IMR-90 (cell line): ENCODE measurements at regions not wholly inside any gene's neighbourhood (a gene's known extent, or its start where the extent isn't known, plus 50 kb on each side); places are given as distances from the start of the nearest gene placed in this dataset.

Experiments
- ATAC-seq: fragments of 200-7000 bp; cut with Tn5 transposase; 2 replicates; pipeline ENCODE4 v1.9.1; 2020; ENCODE audit warnings: low read depth, mild to moderate bottlenecking, moderate library complexity
- BruUV-seq: library from RNA; stranded (reverse); fragments of 400-500 nt; replicated peaks from 2 replicates; lab custom pipeline; 2021; lab: Mats Ljungman, UMichigan
- CTCF ChIA-PET: fragments of 300-600 bp; formaldehyde crosslinking; extraction: SDS; loops from one replicate; lab custom pipeline; 2021; ENCODE audit warnings: antibody characterized with exemption; lab: Yijun Ruan, JAX
- POLR2A ChIA-PET: fragments of 300-600 bp; sonication (Branson Sonifier 250); formaldehyde crosslinking; loops from one replicate; lab custom pipeline; 2022; ENCODE audit warnings: antibody characterized with exemption; ENCODE audit not compliant: unreplicated experiment; lab: Charles Lee
- DNase-seq: peaks from one replicate; pipeline ENCODE4 v3.0.0; 2013
- H2AFZ ChIP-seq: replicated peaks from 2 replicates; pipeline ENCODE3; 2013; ENCODE audit warnings: low read length, mild to moderate bottlenecking; ENCODE audit not compliant: poor library complexity
- H2AK5ac ChIP-seq: 2 replicates; pipeline ENCODE4 v1.6.1; 2013; ENCODE audit warnings: low read depth, low read length, inconsistent platforms
- H2AK9ac ChIP-seq: replicated peaks from 2 replicates; pipeline ENCODE3; 2013; ENCODE audit warnings: mild to moderate bottlenecking, low read depth, low read length, moderate library complexity; ENCODE audit not compliant: poor library complexity
- H2BK120ac ChIP-seq: 2 replicates; pipeline ENCODE4 v1.6.1; 2013; ENCODE audit warnings: low read depth, low read length, inconsistent platforms
- H2BK15ac ChIP-seq: 3 replicates; pipeline ENCODE4 v1.6.1; 2013; ENCODE audit warnings: low read depth, low read length, inconsistent platforms
- H2BK20ac ChIP-seq: 2 replicates; pipeline ENCODE4 v1.6.1; 2013; ENCODE audit warnings: low read depth, mild to moderate bottlenecking, inconsistent platforms, low read length, moderate library complexity
- H2BK5ac ChIP-seq: 2 replicates; pipeline ENCODE4 v1.6.1; 2013; ENCODE audit warnings: mild to moderate bottlenecking, low read depth, low read length, inconsistent platforms; ENCODE audit not compliant: poor library complexity, severe bottlenecking
- H3K14ac ChIP-seq: replicated peaks from 2 replicates; pipeline ENCODE4 v1.6.1; 2013; ENCODE audit warnings: low read depth, low read length, inconsistent platforms
- H3K18ac ChIP-seq: 2 replicates; pipeline ENCODE4 v1.6.1; 2013; ENCODE audit warnings: low read depth, low read length, control low read depth
- H3K23ac ChIP-seq: 2 replicates; pipeline ENCODE4 v1.6.1; 2013; ENCODE audit warnings: low read depth, low read length, inconsistent platforms
- H3K27ac ChIP-seq: 2 replicates; pipeline ENCODE4 v1.5.1; 2013; ENCODE audit warnings: mild to moderate bottlenecking, control low read depth, low read length; ENCODE audit not compliant: insufficient read depth
- H3K27me3 ChIP-seq: 2 replicates; pipeline ENCODE4 v1.6.1; 2013; ENCODE audit warnings: low read length; ENCODE audit not compliant: control insufficient read depth, insufficient read depth
- H3K36me3 ChIP-seq: 2 replicates; pipeline ENCODE4 v1.6.1; 2013; ENCODE audit warnings: low read length, mixed read lengths; ENCODE audit not compliant: control insufficient read depth, insufficient read depth
- H3K4ac ChIP-seq: 2 replicates; pipeline ENCODE4 v1.6.1; 2013; ENCODE audit warnings: low read depth, low read length, inconsistent platforms
- H3K4me1 ChIP-seq: 2 replicates; pipeline ENCODE4 v1.6.1; 2013; ENCODE audit warnings: low read length, mixed read lengths; ENCODE audit not compliant: control insufficient read depth, insufficient read depth
- H3K4me2 ChIP-seq: 2 replicates; pipeline ENCODE4 v1.6.1; 2013; ENCODE audit warnings: low read depth, mild to moderate bottlenecking, control low read depth, low read length, moderate library complexity
- H3K4me3 ChIP-seq: 2 replicates; pipeline ENCODE4 v1.5.1; 2013; ENCODE audit warnings: low read depth, mild to moderate bottlenecking, control low read depth, low read length, moderate library complexity; ENCODE audit not compliant: insufficient read depth
- H3K56ac ChIP-seq: 2 replicates; pipeline ENCODE4 v1.6.1; 2013; ENCODE audit warnings: low read length, inconsistent platforms; ENCODE audit not compliant: insufficient read depth; ENCODE audit errors: extremely low read depth
- H3K79me1 ChIP-seq, 2 experiments: 2 replicates each; pipeline ENCODE4 v1.6.1; 2013; ENCODE audit warnings: low read length in 2 of 2, inconsistent platforms in 1 of 2, low read depth in 1 of 2
- H3K9ac ChIP-seq: 2 replicates; pipeline ENCODE4 v1.6.1; 2013; ENCODE audit warnings: low read depth, low read length, control low read depth
- H3K9me1 ChIP-seq: 2 replicates; pipeline ENCODE4 v1.6.1; 2013; ENCODE audit warnings: low read length, inconsistent platforms; ENCODE audit not compliant: insufficient read depth
- H3K9me3 ChIP-seq: 2 replicates; pipeline ENCODE4 v1.6.1; 2013; ENCODE audit warnings: low read length; ENCODE audit not compliant: control insufficient read depth, insufficient read depth
- H4K20me1 ChIP-seq: 2 replicates; pipeline ENCODE4 v1.6.1; 2013; ENCODE audit warnings: low read length, inconsistent platforms; ENCODE audit not compliant: insufficient read depth
- H4K5ac ChIP-seq: 2 replicates; pipeline ENCODE4 v1.6.1; 2013; ENCODE audit warnings: mild to moderate bottlenecking, low read depth, low read length, control low read depth
- H4K8ac ChIP-seq, 2 experiments: 2 replicates each; pipeline ENCODE4 v1.6.1; 2013; ENCODE audit warnings: low read depth in 2 of 2, low read length in 2 of 2, control low read depth in 1 of 2, inconsistent platforms in 1 of 2
- H4K91ac ChIP-seq: 2 replicates; pipeline ENCODE4 v1.6.1; 2013; ENCODE audit warnings: low read depth, low read length, inconsistent platforms; ENCODE audit not compliant: insufficient read depth
- BHLHE40 ChIP-seq: fragments of 150-350 bp; IDR thresholded peaks from 2 replicates; pipeline ENCODE4 v1.6.1; 2016; ENCODE audit warnings: mild to moderate bottlenecking, low read depth, low read length
- CHD1 ChIP-seq: IDR thresholded peaks from 2 replicates; pipeline ENCODE4 v1.6.1; 2012; ENCODE audit warnings: low read depth, low read length, improper control_type of control experiment
- MAFK ChIP-seq: IDR thresholded peaks from 2 replicates; pipeline ENCODE4 v1.6.1; 2012; ENCODE audit warnings: low read depth, low read length, improper control_type of control experiment
- MAZ ChIP-seq: IDR thresholded peaks from 2 replicates; pipeline ENCODE4 v1.6.1; 2012; ENCODE audit warnings: low read depth, mild to moderate bottlenecking, low read length, improper control_type of control experiment, moderate library complexity, borderline replicate concordance
- NFE2L2 ChIP-seq: fragments of 150-350 bp; IDR thresholded peaks from 2 replicates; pipeline ENCODE4 v1.6.1; 2016; ENCODE audit warnings: low read depth, mild to moderate bottlenecking, low read length
- POLR2A ChIP-seq: IDR thresholded peaks from 2 replicates; pipeline ENCODE4 v1.6.1; 2012; ENCODE audit warnings: mild to moderate bottlenecking, low read depth, low read length
- RCOR1 ChIP-seq: IDR thresholded peaks from 2 replicates; pipeline ENCODE4 v1.6.1; 2012; ENCODE audit warnings: mild to moderate bottlenecking, low read length, improper control_type of control experiment; ENCODE audit not compliant: insufficient replicate concordance
- RFX5 ChIP-seq: IDR thresholded peaks from 2 replicates; pipeline ENCODE4 v1.8.0; 2012; ENCODE audit warnings: low read depth, mild to moderate bottlenecking, low read length, moderate library complexity
- dilution Hi-C: fragments of 300-500 bp; cut with HindIII; formaldehyde crosslinking; loops from one replicate; pipeline ENCODE4 v1.14.3; 2018; ENCODE audit warnings: low sequenced_read_pairs; ENCODE audit not compliant: unreplicated experiment
- in situ Hi-C: fragments of 300-500 bp; cut with MboI; formaldehyde crosslinking; loops from 3 replicates; pipeline ENCODE4 v1.14.3; 2019; ENCODE audit warnings: low sequenced_read_pairs, inconsistent platforms, mixed read lengths
- intact Hi-C: fragments of 100-400 bp; cut with micrococcal nuclease; formaldehyde crosslinking; loops from 2 replicates; pipeline ENCODE4 v1.10.0; 2022
- TF ChIP-seq, protein P1 (sequence below): conservative IDR thresholded peaks from 2 replicates; pipeline ENCODE4 v1.5.1; 2012; ENCODE audit warnings: mild to moderate bottlenecking, low read depth, low read length, improper control_type of control experiment
- TF ChIP-seq, protein P2 (sequence below): fragments of 150-350 bp; IDR thresholded peaks from 2 replicates; pipeline ENCODE4 v1.6.1; 2017; ENCODE audit warnings: mild to moderate bottlenecking, antibody characterized with exemption, low read length, low read depth
- TF ChIP-seq, protein P3 (sequence below): fragments of 150-350 bp; IDR thresholded peaks from 2 replicates; pipeline ENCODE4 v1.6.1; 2016; ENCODE audit warnings: low read depth, mild to moderate bottlenecking, low read length, moderate library complexity, borderline replicate concordance

DNA sequence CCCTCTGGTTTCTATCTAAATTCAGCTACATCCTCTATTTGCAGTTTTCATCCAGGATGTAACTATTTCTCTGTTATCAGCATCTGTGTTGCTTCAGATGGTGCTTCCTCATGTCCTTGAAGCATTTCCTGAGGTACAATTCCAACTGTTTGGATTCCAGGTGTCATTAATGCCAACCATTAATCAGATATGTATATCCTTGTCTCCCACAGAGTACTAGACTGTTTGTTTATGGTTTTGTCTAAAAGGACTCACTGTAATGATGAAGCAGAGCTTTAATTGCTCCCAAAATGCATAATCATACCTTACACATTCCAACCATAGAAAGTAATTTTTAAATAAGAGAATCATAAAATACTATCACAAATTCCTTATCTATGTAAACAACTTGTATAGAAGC lies 288.5 kb upstream of the MME start:
- no peak overlapping the region for H4K5ac ChIP-seq
- no peak overlapping the region for H3K4me3 ChIP-seq
- no peak overlapping the region for H3K9ac ChIP-seq
- ChIA-PET POLR2A (no interaction called here), CTCF (interaction anchor here (0.7 kb wide), 1 partner anchor 180 kb away, joined by 3 read pairs; no protein-coding TSS in a partner anchor)
- H3K36me3 ChIP-seq = no peaks in the 10 kb centered on the region
- H3K79me1 ChIP-seq = no peaks in the 10 kb centered on the region
- peaks cover 4% of the 10 kb centered on the region for H3K9me1 ChIP-seq
- H2AK5ac ChIP-seq = no peak overlapping the region
- H2AFZ ChIP-seq = peak overlapping the region; percentile 44
- H2BK120ac ChIP-seq = no peak overlapping the region
- TF ChIP-seq, protein P1, sequence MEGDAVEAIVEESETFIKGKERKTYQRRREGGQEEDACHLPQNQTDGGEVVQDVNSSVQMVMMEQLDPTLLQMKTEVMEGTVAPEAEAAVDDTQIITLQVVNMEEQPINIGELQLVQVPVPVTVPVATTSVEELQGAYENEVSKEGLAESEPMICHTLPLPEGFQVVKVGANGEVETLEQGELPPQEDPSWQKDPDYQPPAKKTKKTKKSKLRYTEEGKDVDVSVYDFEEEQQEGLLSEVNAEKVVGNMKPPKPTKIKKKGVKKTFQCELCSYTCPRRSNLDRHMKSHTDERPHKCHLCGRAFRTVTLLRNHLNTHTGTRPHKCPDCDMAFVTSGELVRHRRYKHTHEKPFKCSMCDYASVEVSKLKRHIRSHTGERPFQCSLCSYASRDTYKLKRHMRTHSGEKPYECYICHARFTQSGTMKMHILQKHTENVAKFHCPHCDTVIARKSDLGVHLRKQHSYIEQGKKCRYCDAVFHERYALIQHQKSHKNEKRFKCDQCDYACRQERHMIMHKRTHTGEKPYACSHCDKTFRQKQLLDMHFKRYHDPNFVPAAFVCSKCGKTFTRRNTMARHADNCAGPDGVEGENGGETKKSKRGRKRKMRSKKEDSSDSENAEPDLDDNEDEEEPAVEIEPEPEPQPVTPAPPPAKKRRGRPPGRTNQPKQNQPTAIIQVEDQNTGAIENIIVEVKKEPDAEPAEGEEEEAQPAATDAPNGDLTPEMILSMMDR = no peak
- TF ChIP-seq MAZ (no peak), BHLHE40 (no peak), RFX5 (no peak), POLR2A (no peak), RCOR1 (no peak), CHD1 (no peak), NFE2L2 (no peak), MAFK (no peak)
- TF ChIP-seq, protein P2, sequence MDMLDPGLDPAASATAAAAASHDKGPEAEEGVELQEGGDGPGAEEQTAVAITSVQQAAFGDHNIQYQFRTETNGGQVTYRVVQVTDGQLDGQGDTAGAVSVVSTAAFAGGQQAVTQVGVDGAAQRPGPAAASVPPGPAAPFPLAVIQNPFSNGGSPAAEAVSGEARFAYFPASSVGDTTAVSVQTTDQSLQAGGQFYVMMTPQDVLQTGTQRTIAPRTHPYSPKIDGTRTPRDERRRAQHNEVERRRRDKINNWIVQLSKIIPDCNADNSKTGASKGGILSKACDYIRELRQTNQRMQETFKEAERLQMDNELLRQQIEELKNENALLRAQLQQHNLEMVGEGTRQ = no peak
- TF ChIP-seq, protein P3, sequence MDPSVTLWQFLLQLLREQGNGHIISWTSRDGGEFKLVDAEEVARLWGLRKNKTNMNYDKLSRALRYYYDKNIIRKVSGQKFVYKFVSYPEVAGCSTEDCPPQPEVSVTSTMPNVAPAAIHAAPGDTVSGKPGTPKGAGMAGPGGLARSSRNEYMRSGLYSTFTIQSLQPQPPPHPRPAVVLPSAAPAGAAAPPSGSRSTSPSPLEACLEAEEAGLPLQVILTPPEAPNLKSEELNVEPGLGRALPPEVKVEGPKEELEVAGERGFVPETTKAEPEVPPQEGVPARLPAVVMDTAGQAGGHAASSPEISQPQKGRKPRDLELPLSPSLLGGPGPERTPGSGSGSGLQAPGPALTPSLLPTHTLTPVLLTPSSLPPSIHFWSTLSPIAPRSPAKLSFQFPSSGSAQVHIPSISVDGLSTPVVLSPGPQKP = no peak
- H3K23ac ChIP-seq = no peak overlapping the region
- intact Hi-C loops (no loop called here), in situ Hi-C loops (no loop called here), dilution Hi-C loops (no loop called here)
- H3K27me3 ChIP-seq = no peaks in the 10 kb centered on the region
- no peak overlapping the region; the same call in 1 of the 2 replicates for H3K56ac ChIP-seq
- no peak overlapping the region for H3K27ac ChIP-seq
- no TSS peak for BruUV-seq
- H2BK15ac ChIP-seq = no peak overlapping the region; the same call in 2 of the 3 replicates
- 0 out of 2 replicates have a peak overlapping the region, but pooled peaks have one; percentile 55 for H3K14ac ChIP-seq
- H3K4me1 ChIP-seq = peaks cover 7% of the 10 kb centered on the region
- peak overlapping the region; percentile 18; the same call in 1 of the 2 replicates for H2BK20ac ChIP-seq
- H3K4ac ChIP-seq = no peak overlapping the region
- H3K9me3 ChIP-seq = no peaks in the 10 kb centered on the region
- DNase-seq (no peak), ATAC-seq (no peak)
- no peaks in the 10 kb centered on the region for H4K20me1 ChIP-seq
- no peak overlapping the region for H4K91ac ChIP-seq
- H3K18ac ChIP-seq = no peak overlapping the region
- H2AK9ac ChIP-seq = no peak overlapping the region
- H4K8ac ChIP-seq = no peak overlapping the region
- no peak overlapping the region for H2BK5ac ChIP-seq
- H3K4me2 ChIP-seq = no peak overlapping the region
